DMS114 treated with DMSO at 0.1 percent for 48 hours (cell line): ENCODE measurements at regions not wholly inside any gene's neighbourhood (a gene's known extent, or its start where the extent isn't known, plus 50 kb on each side); places are given as distances from the start of the nearest gene placed in this dataset.

Experiments used
- DNase-seq: peaks from one replicate; lab custom pipeline; 2025; ENCODE audit not compliant: unreplicated experiment; lab: John Stamatoyannopoulos, UW

DNA sequence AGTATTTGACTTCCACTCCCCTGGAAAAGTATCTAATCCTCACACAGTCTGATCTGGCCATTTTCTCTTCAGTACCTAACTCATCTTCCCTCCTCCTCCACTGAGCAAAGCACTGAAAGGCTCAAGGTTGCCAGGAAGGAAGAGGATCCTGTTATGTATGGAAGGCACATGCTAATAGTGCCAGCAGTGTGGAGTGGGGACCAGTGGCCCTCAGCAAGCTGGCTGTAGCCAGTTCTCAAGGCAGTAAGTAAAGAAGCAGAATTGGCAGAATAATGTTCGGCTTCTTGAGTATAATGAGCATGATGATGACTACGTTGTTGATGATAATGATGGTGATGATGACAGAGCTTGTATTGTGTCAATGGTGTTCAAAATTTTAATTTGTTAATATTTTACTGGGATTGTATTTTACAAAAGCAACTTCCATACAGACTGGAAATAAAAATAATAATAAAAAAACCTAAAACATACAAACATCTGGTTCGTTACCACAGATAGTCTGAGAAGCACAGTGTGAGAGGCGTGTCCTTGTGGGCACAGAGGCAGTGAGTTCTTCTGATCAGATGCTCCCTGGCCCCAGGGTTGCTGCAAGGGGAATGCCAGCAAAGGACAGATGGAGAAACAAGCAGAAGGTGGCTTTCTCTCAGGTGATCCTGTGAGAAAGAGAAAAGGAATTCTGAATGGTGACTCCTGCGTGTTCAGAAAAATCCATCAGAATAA, 528.8 kb downstream of the CMPK2 start:
- DNase-seq = no peak

DNA sequence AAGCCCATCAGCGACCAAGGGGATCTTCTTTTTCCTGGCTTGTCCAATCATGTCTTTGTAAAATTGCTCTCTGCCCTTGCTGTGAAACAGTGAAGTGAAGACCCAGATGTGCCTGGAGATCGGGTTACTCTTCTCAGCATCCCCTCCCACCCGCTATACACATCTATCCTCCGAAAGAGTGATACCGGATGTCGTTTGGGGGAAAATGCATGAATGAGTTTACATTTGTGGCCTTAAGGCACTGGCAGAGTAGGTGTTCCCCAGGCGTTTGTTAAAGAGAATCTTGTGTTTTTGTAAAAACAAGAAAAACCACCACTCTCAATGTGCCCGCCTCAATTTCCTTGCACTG, 528.3 kb downstream of the CMPK2 start:
- no peak for DNase-seq

DNA sequence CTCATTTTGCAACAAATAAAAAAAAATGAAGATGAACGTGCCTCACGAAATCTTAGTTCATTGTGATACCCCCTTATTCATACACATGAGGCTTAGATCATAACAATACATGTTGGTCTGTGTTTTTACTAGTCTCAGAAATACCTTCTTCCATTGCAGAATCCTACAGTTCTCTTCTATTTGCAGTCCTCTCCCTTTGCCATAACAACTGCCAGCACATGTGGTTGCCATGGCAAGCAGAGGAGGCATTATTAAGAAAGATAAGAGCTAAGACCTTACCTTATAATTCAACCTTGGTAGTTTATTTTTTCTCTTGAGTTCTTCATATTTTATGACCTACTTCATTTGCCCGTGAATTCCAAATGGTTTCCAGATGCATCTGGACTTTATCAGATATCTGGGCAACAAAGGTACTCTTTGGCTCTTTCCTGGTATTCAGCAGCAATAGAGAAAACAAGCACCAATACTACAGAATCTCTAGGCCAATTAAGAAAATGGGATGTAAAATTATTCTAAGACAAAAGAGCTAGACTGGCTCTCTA, 524.0 kb downstream of the CMPK2 start:
- no peak for DNase-seq

DNA sequence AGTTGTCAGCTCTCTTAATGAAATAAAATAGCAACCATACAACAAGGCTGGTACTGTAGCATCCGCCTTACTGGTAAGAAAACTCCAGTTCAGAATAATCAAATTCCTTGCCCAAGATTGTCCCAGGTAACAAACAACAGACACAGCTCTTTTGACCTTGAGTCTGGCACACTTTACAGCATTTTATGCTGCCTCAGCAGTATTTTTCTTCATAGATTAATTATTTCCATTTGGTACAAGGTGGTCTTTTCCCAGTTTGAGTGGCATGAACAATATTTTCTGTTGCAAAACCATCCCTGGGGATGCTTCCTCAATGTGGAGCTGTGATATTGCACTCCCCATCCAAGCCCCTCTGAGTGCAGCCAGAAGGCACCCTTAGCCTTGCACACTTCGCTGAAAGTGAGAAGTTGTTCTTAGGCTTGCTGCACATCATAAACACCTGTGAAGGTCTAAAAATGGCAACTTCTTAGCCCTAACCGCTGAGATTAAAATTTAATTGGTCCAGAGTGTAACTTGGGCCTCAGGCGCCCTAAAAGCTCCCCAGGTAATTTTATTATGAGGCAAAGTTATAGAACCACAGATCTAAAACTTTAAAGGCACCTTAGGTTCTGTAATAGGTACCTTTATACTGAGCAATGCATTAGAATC, 523.3 kb downstream of the CMPK2 start:
- DNase-seq = no peak

DNA sequence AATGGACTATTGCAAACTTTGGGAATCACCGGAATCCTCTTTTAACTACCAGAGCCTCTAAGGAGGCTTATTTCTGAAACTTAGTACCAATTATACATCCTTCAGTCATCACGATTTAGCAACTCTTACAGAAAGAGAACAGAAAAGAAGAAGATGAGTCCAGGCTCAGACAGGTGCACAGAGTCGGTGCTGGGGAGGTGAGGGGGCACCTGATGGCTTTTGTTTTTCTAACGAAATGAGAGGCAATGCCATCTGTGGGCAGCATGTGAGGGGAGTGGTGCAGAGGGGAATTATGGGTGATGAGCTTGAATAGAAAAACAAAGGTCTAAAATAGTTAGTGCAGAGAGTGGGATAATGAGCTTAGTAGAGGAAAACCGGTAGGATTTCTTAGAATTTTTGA, 522.6 kb downstream of the CMPK2 start:
- DNase-seq = no peak

DNA sequence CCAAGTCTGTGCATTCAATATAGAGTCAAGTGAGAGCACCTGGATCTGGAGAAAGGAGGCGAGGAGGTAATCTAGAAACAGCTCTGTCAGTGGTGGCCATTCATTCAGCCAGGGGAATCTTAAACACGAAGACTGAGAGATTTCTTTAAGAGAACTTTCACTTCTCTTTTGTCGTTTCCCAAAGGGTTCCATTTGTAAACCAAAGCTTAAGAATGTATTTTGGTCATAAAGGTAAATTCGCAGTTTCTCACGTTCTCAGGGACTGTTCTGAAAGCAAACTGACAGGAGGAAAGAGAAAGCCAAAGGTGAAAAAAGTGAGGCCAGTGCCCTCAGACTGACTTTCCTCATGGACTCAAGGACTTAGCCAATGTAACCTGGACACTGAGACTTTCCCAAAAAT, 513.5 kb downstream of the CMPK2 start:
- no peak for DNase-seq

DNA sequence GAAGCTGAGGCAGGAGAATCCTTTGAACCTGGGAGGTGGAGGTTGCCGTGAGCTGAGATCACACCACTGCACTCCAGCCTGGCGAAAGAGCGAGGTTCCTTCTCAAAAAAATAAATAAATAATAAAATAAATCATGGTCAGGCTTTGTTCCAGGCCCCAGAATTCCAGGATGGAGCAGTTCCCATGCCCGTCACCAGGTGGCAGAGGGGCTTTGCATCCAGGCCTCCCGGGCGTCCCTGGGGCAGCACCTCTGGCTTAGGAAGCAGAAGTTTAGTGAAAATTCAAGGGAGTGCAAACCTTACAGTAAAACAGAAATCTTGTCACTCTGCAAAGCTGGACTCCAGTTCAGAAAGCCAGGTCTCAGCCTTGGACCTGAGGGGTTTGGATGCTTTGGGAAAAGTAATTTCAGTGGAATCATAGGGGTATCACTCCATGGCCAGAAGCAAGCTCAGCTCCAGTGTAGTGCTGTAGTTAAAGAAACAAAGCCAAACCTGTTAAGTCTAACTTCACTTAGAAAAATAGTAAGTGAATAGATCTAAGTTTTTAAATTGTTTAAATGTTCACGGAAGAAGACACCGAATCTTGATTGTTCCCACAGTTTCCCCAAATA, 512.7 kb downstream of the CMPK2 start:
- DNase-seq = no peak

DNA sequence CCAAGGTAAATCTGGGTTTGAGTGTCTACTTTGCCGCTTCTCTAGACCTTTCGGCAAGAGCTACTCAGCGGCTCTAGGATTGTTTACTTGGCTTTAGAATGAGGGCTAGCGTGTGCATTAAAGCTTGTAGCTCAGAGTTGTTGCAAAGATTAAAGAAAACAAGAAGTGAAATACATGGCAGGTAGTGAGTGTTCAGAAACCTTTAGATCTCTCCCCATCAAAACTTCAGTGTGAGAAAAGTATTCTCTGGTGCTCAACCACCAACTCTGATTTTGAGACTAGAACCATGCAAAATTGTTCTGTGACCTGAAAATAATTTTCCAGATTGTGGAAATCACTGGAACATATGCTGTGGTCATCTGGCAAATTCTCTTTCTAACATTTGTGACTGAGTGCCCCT, 512.0 kb downstream of the CMPK2 start:
- no peak for DNase-seq

DNA sequence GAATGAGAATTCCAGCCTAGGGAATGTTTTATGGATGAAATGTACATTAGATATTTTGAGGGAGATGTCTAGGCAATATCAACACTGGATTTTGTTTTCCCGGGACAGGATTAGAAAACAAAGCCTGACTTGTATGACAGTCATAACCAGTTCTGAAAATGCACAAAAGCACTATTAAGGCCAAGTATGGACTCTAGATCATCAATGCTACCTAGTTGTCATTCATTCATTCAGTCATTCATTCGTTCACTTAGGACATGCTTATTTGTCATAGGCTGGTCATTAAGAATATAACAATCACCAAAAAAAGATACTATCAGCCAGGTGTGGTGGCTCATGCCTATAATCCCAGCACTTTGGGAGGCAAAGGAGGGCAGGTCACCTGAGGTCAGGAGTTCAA, 511.2 kb downstream of the CMPK2 start:
- DNase-seq = no peak

DNA sequence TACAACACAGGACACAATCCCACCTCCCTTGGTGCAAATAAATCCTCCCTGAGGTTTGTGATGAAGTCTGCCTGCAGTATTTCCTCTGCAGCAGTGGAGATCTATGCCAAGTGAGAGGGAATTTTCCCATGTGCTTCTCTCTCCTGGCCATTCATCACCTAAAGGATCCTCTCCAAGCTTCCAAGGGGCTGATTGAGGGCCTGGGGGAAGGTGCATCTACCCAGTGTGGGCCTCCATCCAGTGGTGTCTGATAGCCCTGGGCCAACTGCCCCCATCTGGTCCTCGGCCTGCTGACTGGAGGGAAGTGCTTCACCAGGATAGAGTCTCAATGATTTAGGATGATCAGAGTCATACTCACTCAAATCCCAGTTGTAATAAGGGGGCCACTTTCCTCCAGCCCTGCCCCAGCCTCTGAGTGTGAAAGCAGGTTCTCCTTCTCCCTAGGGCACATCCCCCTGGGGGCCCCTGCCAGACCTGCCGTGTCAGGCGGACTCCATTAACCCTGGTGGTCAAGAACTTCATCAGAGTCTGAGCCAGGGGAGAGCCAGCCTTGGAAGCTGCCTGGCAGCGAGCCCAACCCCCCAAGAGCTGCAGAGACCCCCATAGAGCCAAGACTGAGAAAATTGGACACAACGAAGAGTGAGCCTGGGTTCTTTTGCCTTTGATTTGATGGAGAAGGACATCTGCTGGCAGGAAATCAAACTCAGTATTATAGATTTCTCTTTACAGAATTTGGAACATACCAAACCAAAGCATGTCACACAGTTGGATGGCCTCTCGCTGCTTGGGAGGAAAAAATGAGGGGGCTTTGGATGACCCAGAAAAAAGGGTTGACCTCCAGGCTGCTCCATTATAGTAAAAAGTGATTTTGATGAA, 509.6 kb downstream of the CMPK2 start:
- no peak for DNase-seq

DNA sequence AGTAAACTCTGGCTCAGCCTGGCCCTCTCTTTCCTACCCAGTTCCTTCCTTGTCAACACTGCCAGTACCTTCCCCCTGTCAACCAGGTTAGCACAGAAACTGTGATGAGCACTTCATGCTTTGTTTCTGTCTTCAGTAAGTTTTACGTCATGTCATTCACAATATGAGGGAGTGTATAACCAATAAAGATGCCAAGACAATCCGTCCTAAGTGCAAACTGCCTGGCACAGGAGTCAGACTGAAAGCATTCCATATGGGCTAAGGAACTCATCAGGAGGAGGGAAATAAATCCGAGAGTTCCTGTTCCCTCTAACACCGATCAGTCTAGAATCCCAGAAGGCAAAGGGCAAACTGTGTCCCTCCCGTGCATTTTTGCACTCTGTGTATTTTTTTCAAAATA, 507.2 kb downstream of the CMPK2 start:
- DNase-seq = no peak

DNA sequence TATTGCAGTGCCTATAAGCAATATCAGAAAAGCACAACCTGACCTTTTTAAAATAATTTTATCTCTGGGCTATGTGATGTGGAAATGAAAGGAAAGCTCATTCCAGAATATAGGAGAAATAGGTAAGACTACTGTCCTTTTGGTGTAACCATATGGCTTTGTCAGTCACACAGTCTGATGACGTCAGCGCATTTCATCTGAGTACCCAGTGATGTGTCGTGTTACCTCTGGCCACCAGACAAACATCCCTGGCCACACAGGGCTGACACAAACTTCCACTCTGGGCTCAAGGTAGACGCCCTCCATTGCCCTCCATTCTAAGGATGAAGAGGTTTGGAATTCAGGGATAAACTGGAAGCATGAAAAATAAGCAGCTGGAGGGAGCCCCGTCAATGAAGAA, 506.7 kb downstream of the CMPK2 start:
- no peak for DNase-seq

DNA sequence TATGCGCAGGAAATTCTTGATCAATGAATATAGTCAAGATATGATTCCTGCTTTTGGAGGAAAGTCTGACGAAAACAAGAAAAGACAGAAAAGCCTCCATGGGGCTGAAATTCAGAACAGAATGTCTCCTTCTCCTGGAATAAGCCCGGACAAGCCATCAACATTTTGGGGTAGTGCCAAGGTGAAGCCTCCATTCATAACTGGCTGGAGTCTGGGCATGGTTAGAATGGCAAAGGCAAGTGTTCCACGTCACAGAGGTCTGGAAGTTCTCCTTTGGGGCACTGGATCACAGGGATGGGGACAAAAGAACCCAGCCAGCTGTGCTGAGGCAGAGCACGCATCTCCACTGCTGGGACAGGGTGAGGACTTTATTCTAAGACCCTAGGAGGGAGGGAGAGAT, 505.7 kb downstream of the CMPK2 start:
- no peak for DNase-seq

DNA sequence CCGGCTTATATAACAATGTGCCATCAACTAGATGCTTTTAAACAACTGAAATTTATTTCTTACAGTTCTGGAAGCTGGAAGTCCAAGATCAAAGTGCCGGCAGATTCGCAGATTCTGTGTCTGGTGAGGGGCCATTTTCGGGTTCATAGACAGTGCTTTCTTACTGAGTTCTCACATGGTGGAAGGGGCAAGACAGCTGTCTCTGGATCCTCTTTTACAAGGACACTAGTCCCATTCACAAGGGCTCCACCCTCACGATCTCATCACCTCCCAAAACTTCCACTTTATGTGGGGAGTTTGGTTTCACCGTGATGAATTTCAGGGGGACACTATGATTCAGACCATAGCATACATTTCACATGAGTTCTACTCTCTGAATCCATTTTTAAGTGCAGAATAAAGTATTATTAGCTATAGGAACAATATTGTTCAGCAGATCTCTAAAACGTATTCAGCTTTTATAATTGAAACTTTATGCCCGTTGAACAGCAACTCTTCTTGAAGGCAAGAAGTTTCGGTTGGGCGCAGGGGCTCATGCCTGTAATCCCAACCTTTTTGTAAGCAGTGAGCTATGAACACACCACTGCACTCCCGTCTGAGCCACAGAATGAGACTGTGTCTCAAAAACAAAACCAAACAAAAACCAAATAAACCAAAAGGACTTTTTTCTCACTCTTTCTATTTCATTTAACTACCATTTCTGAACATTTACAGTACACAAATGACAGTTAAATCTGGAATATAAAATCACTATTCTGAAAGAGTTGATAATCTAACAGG, 502.8 kb downstream of the CMPK2 start:
- no peak for DNase-seq

DNA sequence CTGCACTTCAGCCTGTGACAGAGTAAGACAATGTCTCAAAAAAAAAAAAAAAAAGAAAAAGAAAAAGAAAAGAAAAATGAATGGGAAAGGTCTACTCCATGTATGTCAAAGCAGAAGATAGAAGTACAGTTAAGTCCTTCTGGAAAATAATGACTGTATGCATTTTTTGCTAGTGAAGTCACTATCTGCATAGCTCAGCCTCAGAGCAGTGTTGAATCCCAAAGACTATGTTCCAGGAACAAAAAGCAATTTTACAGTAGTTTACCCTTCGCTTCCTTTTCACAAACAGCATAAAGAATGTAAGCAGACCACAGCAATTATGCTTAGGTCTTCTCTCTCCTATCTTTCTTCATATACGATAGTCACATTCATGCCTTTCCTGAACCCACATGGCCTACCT, 497.4 kb downstream of the CMPK2 start:
- no peak for DNase-seq

DNA sequence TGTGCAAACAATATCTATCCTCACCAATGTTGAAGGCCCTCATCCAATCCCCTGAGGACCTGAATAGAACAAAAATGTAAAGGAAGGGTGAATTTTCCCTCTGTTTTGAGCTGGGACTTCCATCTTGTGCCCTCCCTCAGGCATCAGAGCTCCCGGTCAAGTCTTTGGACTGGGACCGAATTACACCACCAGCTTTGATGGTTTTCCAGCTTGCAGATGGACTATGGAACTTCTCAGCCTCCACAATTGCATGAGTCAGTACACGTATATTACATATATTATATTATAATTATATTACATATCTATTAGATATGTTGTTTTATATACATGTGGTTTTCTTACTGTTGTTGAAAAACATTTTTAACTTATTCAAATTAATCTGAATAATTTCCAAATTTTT, 496.4 kb downstream of the CMPK2 start:
- no peak for DNase-seq

DNA sequence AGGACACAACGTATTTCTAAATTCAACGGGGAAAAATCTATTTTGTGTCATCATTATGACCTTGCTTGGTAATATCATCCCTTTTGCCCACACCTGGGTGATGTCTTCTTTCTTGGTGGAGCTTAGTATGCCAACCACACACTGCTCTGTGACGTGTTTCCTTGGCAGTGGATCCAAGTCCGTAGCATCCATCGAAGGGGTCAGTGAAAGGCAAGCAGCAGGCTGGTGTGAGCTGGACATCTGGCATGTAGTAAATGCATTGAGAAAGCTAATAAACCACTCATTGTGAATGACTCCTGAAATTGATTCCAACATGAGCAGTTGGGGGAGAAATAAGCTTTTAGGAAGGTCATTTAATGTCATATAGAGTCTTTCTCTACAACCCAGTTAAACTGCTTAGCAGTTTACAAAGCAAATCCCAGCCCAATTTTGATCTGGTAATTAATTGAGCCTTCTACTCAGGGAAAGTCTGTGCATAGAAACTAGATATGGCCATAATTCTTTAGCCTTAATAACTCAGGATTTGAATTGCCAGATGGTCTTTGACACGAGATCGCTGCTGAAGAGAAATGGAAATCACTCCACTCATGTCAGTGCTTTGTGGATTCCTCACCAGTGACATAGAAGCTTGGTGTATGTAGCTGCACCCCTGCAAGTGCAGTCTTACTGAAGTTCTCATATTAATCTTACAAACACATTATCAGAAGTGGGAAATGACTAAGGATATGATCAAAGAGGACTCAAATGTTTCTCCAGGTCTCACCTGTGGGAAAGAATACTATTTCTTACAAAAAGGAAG, 494.8 kb downstream of the CMPK2 start:
- no peak for DNase-seq

DNA sequence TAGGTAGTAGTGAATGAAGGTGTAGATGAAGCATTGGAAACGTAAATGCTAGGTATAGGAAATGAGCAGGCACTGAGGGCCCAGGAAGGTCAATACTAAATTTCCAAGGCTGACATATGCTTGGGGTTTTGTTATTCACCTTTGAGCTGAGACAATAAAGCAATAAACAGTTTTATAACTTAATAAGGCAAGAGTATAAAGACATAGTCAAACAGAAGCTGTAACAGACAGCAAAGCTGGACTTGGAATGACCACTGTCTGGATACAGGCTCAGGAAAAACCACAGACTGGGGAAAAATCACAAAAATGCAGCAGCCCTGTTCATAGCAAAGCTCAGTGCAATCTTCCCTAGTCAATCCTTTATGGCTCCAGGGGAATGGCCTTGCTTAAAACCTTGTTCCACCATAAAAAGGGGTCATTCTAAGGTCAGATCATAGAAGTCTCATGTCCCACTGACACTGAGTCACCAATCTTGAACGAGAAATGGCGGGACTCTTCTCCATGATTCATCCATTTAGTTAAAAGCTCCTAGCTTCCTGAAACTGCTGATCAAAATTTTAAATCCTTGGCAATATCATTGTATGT, 493.3 kb downstream of the CMPK2 start:
- no peak for DNase-seq

DNA sequence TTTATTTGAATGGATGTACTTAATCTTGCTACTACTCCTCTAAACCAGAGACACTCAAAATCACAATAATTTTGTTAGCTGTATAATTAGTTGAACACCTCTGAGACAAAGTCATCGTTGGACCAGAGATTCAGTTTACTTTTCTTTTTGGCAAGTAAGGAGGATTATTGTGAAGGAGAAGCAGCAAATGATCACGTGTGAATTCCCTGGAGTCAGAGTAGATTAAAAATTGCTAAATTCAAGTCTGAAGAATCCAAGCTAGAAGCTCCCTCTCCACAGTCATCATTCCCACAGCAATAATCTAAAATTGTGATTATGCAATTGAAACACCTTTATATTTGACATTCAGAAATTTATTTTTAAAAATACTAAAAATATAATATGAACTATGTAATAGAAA, 484.4 kb downstream of the CMPK2 start:
- DNase-seq = no peak

DNA sequence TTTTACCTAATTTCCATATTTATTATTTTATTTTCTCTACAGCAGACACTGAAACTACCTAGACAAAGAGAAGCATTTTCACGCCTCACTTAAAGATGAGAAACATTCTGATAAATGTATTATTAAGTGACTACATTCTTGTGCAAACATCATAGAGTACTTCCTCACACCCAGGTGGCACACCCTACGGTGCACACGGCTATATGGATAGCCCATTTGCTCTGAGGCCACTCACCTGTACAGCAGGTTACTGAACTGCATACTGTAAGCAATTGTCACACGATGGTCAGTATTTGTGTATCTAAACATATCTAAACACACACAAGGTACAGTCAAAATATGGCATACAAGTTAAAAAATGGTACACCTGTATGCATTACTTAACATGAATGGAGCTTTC, 481.4 kb downstream of the CMPK2 start:
- DNase-seq = no peak
